KMS-11 (cell line): ENCODE measurements at regions not wholly inside any gene's neighbourhood (a gene's known extent, or its start where the extent isn't known, plus 50 kb on each side); places are given as distances from the start of the nearest gene placed in this dataset.

Source experiments
- H2AFZ ChIP-seq: fragments of 200-600 bp; sonication (generic); 2 replicates; pipeline ENCODE4 v1.6.1; 2016; ENCODE audit warnings: antibody characterized with exemption, mixed run types, low read depth
- H3K27ac ChIP-seq: fragments of 200-600 bp; sonication (generic); 2 replicates; pipeline ENCODE4 v1.6.1; 2016; ENCODE audit warnings: mild to moderate bottlenecking, mixed run types
- H3K27me3 ChIP-seq: fragments of 200-600 bp; sonication (generic); 2 replicates; pipeline ENCODE4 v1.6.1; 2017; ENCODE audit warnings: mild to moderate bottlenecking, low read depth, mixed run types, moderate library complexity; ENCODE audit not compliant: insufficient read depth
- H3K36me3 ChIP-seq: fragments of 200-600 bp; sonication (generic); 2 replicates; pipeline ENCODE4 v1.6.1; 2017; ENCODE audit warnings: mild to moderate bottlenecking, mixed run types; ENCODE audit not compliant: insufficient read depth
- H3K4me1 ChIP-seq: fragments of 200-600 bp; sonication (generic); 2 replicates; pipeline ENCODE4 v1.6.1; 2016; ENCODE audit warnings: mild to moderate bottlenecking, low read depth, mixed run types; ENCODE audit not compliant: poor library complexity, severe bottlenecking
- H3K4me2 ChIP-seq: fragments of 200-600 bp; sonication (generic); 2 replicates; pipeline ENCODE4 v1.7.0; 2016; ENCODE audit warnings: mild to moderate bottlenecking, mixed run types
- H3K4me3 ChIP-seq: fragments of 200-600 bp; sonication (generic); IDR thresholded peaks from 2 replicates; pipeline ENCODE4 v1.6.1; 2017; ENCODE audit warnings: low read depth, low read length, mixed read lengths; ENCODE audit not compliant: insufficient read depth
- H3K79me2 ChIP-seq: fragments of 200-600 bp; sonication (generic); 2 replicates; pipeline ENCODE4 v1.6.1; 2016; ENCODE audit warnings: low read depth, mixed run types; ENCODE audit not compliant: insufficient read depth
- H3K9ac ChIP-seq: fragments of 200-600 bp; sonication (generic); 2 replicates; pipeline ENCODE4 v1.6.1; 2016; ENCODE audit warnings: mild to moderate bottlenecking, mixed run types
- H4K20me1 ChIP-seq: fragments of 200-600 bp; sonication (generic); 2 replicates; pipeline ENCODE4 v1.6.1; 2016; ENCODE audit warnings: mild to moderate bottlenecking, mixed run types; ENCODE audit not compliant: insufficient read depth
- TF ChIP-seq, protein P1 (sequence below): fragments of 200-600 bp; sonication (generic); conservative IDR thresholded peaks from 2 replicates; pipeline ENCODE4 v1.6.1; 2017; ENCODE audit warnings: low read depth, mild to moderate bottlenecking, antibody characterized with exemption, low read length, moderate library complexity, mixed read lengths

DNA sequence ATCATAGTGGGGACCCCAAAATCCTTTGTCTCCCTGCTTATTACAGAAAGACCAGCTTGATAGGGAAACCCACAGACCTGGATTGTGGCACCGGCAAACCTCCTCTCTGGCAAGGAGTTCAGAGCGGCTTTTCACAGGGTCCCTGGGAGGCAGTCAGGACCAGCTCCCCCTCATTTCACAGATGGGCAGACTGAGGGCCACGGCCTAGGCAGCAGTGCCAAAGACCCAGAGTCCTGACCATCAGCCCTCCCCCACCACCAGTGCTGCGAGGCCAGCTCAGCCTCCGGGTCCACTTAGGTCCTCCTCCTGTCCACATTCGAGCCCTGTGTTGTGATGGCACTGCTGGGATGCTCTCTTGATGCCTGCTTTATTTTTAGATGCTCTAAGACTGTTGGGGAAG lies 57.2 kb downstream of the CAMK2N1 start:
- Histone ChIP-seq H2AFZ (no peak overlapping the region), H3K27me3 (peaks cover 36% of the 10 kb centered on the region), H3K27ac (no peak overlapping the region), H3K9ac (no peak overlapping the region), H3K36me3 (no peaks in the 10 kb centered on the region), H3K4me2 (no peak overlapping the region), H4K20me1 (no peaks in the 10 kb centered on the region), H3K4me1 (no peaks in the 10 kb centered on the region), H3K4me3 (no peak overlapping the region), H3K79me2 (no peaks in the 10 kb centered on the region)
- TF ChIP-seq, protein P1, sequence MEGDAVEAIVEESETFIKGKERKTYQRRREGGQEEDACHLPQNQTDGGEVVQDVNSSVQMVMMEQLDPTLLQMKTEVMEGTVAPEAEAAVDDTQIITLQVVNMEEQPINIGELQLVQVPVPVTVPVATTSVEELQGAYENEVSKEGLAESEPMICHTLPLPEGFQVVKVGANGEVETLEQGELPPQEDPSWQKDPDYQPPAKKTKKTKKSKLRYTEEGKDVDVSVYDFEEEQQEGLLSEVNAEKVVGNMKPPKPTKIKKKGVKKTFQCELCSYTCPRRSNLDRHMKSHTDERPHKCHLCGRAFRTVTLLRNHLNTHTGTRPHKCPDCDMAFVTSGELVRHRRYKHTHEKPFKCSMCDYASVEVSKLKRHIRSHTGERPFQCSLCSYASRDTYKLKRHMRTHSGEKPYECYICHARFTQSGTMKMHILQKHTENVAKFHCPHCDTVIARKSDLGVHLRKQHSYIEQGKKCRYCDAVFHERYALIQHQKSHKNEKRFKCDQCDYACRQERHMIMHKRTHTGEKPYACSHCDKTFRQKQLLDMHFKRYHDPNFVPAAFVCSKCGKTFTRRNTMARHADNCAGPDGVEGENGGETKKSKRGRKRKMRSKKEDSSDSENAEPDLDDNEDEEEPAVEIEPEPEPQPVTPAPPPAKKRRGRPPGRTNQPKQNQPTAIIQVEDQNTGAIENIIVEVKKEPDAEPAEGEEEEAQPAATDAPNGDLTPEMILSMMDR = no peak

DNA sequence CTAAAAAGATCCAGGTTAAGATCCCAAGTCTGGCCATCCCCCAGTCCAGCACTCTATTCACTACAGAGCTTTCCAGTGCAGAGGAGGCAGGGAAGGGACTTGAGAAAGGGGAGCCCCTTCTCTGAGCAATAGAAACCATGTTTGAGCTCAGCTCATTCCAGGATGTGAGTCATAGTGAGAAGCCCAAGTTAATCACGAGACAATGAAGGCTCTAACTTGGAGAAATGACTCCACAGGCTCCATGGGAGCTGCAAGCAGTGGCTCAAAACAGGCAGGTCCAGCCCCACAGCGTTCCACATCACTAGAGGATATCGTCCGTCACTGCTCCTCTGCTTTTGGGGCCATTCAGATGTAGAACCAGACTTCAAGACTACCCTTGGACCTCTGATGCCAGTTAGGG lies 59.1 kb downstream of the CAMK2N1 start:
- Histone ChIP-seq H3K4me1 (no peaks in the 10 kb centered on the region), H3K4me2 (no peak overlapping the region), H3K9ac (no peak overlapping the region), H3K79me2 (no peaks in the 10 kb centered on the region), H4K20me1 (no peaks in the 10 kb centered on the region), H3K27me3 (peaks cover 29% of the 10 kb centered on the region; the same call in 1 of the 2 replicates), H2AFZ (no peak overlapping the region), H3K4me3 (no peak overlapping the region), H3K36me3 (no peaks in the 10 kb centered on the region), H3K27ac (no peak overlapping the region)
- TF ChIP-seq, protein P1 = no peak

DNA sequence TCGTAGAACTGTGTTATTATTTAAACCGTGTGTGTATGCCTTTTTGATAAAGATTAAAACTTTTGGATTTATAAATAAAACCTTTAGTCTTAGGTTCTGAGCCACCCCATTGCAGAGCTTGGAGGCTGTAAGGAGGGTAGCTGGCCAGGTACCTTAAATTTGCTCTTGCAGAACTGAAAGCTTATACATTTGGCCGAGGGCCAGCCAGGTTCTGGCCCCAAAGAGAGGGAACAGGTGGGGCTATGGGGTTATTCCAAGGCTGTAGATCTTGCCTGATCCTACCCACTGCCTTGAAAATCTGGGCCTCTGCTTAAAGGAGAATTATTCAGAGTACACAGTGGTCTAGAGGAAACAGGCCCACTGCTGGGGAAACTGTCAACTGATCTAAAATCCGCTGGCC lies 59.6 kb downstream of the CAMK2N1 start:
- Histone ChIP-seq H4K20me1 (no peaks in the 10 kb centered on the region), H3K27me3 (peaks cover 23% of the 10 kb centered on the region; the same call in 1 of the 2 replicates), H3K4me2 (no peak overlapping the region), H3K27ac (no peak overlapping the region), H3K4me1 (no peaks in the 10 kb centered on the region), H2AFZ (no peak overlapping the region), H3K79me2 (no peaks in the 10 kb centered on the region), H3K9ac (no peak overlapping the region), H3K36me3 (no peaks in the 10 kb centered on the region), H3K4me3 (no peak overlapping the region)
- TF ChIP-seq, protein P1 = no peak

DNA sequence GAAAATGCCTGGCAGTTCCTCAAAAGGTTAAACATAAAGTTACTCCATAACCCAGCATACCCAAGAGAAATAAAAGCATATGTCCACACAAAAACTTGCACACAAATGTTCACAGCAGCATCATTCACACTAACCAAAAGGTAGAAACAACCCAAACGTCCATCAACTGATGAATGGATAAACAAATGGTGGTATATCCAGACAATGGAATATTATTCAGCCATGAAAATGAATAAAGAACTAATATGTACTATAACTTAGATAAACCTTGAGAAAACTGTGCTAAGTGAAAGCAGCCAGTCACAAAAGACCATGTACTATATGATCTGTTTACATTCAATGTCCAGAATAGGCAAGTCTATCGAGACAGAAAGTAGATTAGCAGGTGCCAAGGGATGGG lies 60.4 kb downstream of the CAMK2N1 start:
- Histone ChIP-seq H3K79me2 (no peaks in the 10 kb centered on the region), H3K9ac (no peak overlapping the region), H4K20me1 (no peaks in the 10 kb centered on the region), H3K4me1 (no peaks in the 10 kb centered on the region), H3K36me3 (no peaks in the 10 kb centered on the region), H2AFZ (no peak overlapping the region), H3K4me2 (no peak overlapping the region), H3K27me3 (peaks cover 28% of the 10 kb centered on the region; the same call in 1 of the 2 replicates), H3K27ac (no peak overlapping the region), H3K4me3 (no peak overlapping the region)
- TF ChIP-seq, protein P1 = no peak
